Retinal pigment epithelial cell (primary cell): ENCODE measurements at regions not wholly inside any gene's neighbourhood (a gene's known extent, or its start where the extent isn't known, plus 50 kb on each side); places are given as distances from the start of the nearest gene placed in this dataset.
"Not testable (repeated sequence)": the region's sequence is repeated elsewhere in the genome, so short reads cannot be mapped to it uniquely, and the experiment has no call there.

Experiments
- DNase-seq: peaks from one replicate; pipeline ENCODE4 v3.0.0-alpha.2; 2010; ENCODE audit warnings: low read depth
- H3K4me3 ChIP-seq: 2 replicates; pipeline ENCODE4 v1.5.1; 2011; ENCODE audit warnings: mild to moderate bottlenecking, low read length, control low read depth, moderate library complexity
- CTCF ChIP-seq: conservative IDR thresholded peaks from 2 replicates; pipeline ENCODE4 v1.5.1; 2011; ENCODE audit warnings: low read depth, low read length, control low read depth, inconsistent platforms

- no peak overlapping the region for H3K4me3 ChIP-seq
- DNase-seq, result no peak
- TF ChIP-seq CTCF, result no peak
These were observed 672.1 kb upstream of the SLIT2 start for GRCh38 chr4:19579608-19580007.

- no peak for DNase-seq
- TF ChIP-seq CTCF, result no peak
- H3K4me3 ChIP-seq, result no peak overlapping the region
These were observed 674.6 kb upstream of the SLIT2 start for GRCh38 chr4:19577097-19577496.

GRCh38 chr4:19575924-19576323 is 675.8 kb upstream of the SLIT2 start:
- H3K4me3 ChIP-seq, result no peak overlapping the region
- TF ChIP-seq CTCF, result no peak
- DNase-seq, result peak; percentile 75

GRCh38 chr4:19566041-19566440 is 685.7 kb upstream of the SLIT2 start:
- DNase-seq, result no peak
- H3K4me3 ChIP-seq, result no peak overlapping the region
- no peak for TF ChIP-seq CTCF

- no peak for DNase-seq
- H3K4me3 ChIP-seq, result no peak overlapping the region
- no peak for TF ChIP-seq CTCF
These were observed 689.2 kb upstream of the SLIT2 start for GRCh38 chr4:19562456-19562855.

- TF ChIP-seq CTCF, result no peak
- no peak overlapping the region for H3K4me3 ChIP-seq
- no peak for DNase-seq
These were observed 694.5 kb upstream of the SLIT2 start for GRCh38 chr4:19557161-19557560.

GRCh38 chr4:19556276-19556675 is 695.4 kb upstream of the SLIT2 start:
- not testable (repeated sequence) for DNase-seq, H3K4me3 ChIP-seq

GRCh38 chr4:19547463-19547862 is 704.2 kb upstream of the SLIT2 start:
- no peak for DNase-seq
- no peak overlapping the region for H3K4me3 ChIP-seq
- no peak for TF ChIP-seq CTCF
